Suprapubic skin (tissue), 3 donors: ENCODE measurements at regions not wholly inside any gene's neighbourhood (a gene's known extent, or its start where the extent isn't known, plus 50 kb on each side); places are given as distances from the start of the nearest gene placed in this dataset.

Experiments used
- POLR2A ChIP-seq, 2 donors: fragments of 450-650 bp; IDR thresholded peaks; one replicate each; pipeline ENCODE4 v1.6.1; 2017; ENCODE audit warnings: antibody characterized with exemption in 2 of 2, mild to moderate bottlenecking in 2 of 2, moderate library complexity in 2 of 2
- TF ChIP-seq, protein P1 (sequence below), 2 donors: fragments of 200-600 bp in 1 of 2; fragments of 450-650 bp in 1 of 2; sonication (generic) in 1 of 2; IDR thresholded peaks; one replicate each; pipeline ENCODE4 v1.5.1; 2016 to 2019; ENCODE audit warnings: antibody characterized with exemption in 2 of 2, mild to moderate bottlenecking in 1 of 2, moderate library complexity in 1 of 2

DNA sequence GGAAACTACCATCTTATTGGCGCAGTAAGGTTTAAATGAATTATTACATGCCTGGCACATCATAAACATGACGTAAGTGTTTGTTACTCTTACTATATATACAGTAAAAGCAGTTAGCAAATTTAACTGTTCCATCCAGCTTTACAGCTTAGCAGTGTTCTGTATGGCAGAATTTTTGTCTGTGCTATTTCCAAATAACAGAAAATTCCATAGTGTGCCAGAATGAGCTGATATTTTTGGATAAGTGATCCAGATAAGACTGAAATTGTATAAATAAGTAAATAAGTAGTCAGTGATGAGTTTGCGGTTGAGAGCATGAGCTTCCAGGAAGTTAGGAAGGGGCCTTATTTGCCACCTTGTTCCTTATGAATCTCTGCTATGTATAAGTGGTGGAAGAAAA, 236.5 kb upstream of the SLC10A2 start:
- TF ChIP-seq, protein P1, sequence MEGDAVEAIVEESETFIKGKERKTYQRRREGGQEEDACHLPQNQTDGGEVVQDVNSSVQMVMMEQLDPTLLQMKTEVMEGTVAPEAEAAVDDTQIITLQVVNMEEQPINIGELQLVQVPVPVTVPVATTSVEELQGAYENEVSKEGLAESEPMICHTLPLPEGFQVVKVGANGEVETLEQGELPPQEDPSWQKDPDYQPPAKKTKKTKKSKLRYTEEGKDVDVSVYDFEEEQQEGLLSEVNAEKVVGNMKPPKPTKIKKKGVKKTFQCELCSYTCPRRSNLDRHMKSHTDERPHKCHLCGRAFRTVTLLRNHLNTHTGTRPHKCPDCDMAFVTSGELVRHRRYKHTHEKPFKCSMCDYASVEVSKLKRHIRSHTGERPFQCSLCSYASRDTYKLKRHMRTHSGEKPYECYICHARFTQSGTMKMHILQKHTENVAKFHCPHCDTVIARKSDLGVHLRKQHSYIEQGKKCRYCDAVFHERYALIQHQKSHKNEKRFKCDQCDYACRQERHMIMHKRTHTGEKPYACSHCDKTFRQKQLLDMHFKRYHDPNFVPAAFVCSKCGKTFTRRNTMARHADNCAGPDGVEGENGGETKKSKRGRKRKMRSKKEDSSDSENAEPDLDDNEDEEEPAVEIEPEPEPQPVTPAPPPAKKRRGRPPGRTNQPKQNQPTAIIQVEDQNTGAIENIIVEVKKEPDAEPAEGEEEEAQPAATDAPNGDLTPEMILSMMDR (IDR thresholded peaks at IDR 0.05): no peak
- TF ChIP-seq POLR2A (IDR thresholded peaks at IDR 0.05): no peak
